Calu3 (cell line): ENCODE measurements at regions not wholly inside any gene's neighbourhood (a gene's known extent, or its start where the extent isn't known, plus 50 kb on each side); places are given as distances from the start of the nearest gene placed in this dataset.

Experiments
- BruUV-seq: library from RNA; stranded (reverse); fragments of 400-500 nt; replicated peaks from 2 replicates; lab custom pipeline; 2021; lab: Mats Ljungman, UMichigan
- CTCF ChIA-PET: fragments of 300-600 bp; sonication (Branson Sonifier 250); formaldehyde crosslinking; loops from one replicate; lab custom pipeline; 2022; ENCODE audit warnings: antibody characterized with exemption; lab: Charles Lee
- DNase-seq: peaks from one replicate; pipeline ENCODE4 v3.0.0; 2022
- H3K27ac Mint-ChIP-seq: one replicate; pipeline ENCODE4 v1.8.0; 2022; ENCODE audit warnings: mixed read lengths; ENCODE audit not compliant: unreplicated experiment
- H3K27me3 Mint-ChIP-seq: one replicate; pipeline ENCODE4 v1.8.0; 2022; ENCODE audit warnings: mixed read lengths; ENCODE audit not compliant: unreplicated experiment
- H3K36me3 Mint-ChIP-seq: one replicate; pipeline ENCODE4 v1.8.0; 2022; ENCODE audit warnings: mild to moderate bottlenecking, moderate library complexity, mixed read lengths; ENCODE audit not compliant: insufficient read depth, unreplicated experiment
- H3K4me1 Mint-ChIP-seq: one replicate; pipeline ENCODE4 v1.8.0; 2022; ENCODE audit warnings: mild to moderate bottlenecking, low read depth, mixed read lengths; ENCODE audit not compliant: unreplicated experiment
- H3K4me3 Mint-ChIP-seq: one replicate; pipeline ENCODE4 v1.8.0; 2022; ENCODE audit warnings: mild to moderate bottlenecking, low read depth, moderate library complexity, mixed read lengths; ENCODE audit not compliant: unreplicated experiment
- H3K9me3 Mint-ChIP-seq: one replicate; pipeline ENCODE4 v1.8.0; 2022; ENCODE audit warnings: low read depth, mixed read lengths; ENCODE audit not compliant: unreplicated experiment
- CTCF ChIP-seq: fragments of 200-600 bp; IDR thresholded peaks from one replicate; pipeline ENCODE4 v1.8.0; 2022; ENCODE audit warnings: antibody characterized with exemption; ENCODE audit not compliant: unreplicated experiment
- intact Hi-C: fragments of 100-400 bp; cut with micrococcal nuclease; formaldehyde crosslinking; loops from one replicate; pipeline ENCODE4 v1.10.0; 2022; ENCODE audit not compliant: unreplicated experiment

GRCh38 chrX:148269513-148269912, 230.9 kb upstream of the AFF2 start:
- no peak for TF ChIP-seq CTCF
- intact Hi-C loops: no loop called here
- BruUV-seq: no TSS peak

GRCh38 chrX:148270499-148270898, 229.9 kb upstream of the AFF2 start:
- intact Hi-C loops: no loop called here
- no peaks in the 10 kb centered on the region for H3K36me3 Mint-ChIP-seq
- H3K9me3 Mint-ChIP-seq: peaks cover 13% of the 10 kb centered on the region
- no peaks in the 10 kb centered on the region for H3K4me1 Mint-ChIP-seq
- H3K4me3 Mint-ChIP-seq: no peak overlapping the region
- CTCF ChIA-PET: no interaction called here
- no peak for TF ChIP-seq CTCF
- H3K27ac Mint-ChIP-seq: no peak overlapping the region
- DNase-seq: no peak
- BruUV-seq: no TSS peak
- no peaks in the 10 kb centered on the region for H3K27me3 Mint-ChIP-seq

More at GRCh38 chrX:148269513-148269912, 230.9 kb upstream of the AFF2 start:
- Mint-ChIP-seq H3K36me3 (no peaks in the 10 kb centered on the region), H3K27me3 (no peaks in the 10 kb centered on the region), H3K4me3 (no peak overlapping the region), H3K27ac (no peak overlapping the region), H3K9me3 (peaks cover 8% of the 10 kb centered on the region), H3K4me1 (no peaks in the 10 kb centered on the region)
- no peak for DNase-seq
- CTCF ChIA-PET: no interaction called here

GRCh38 chrX:148271263-148271662, 229.2 kb upstream of the AFF2 start:
- Mint-ChIP-seq H3K9me3 (peaks cover 15% of the 10 kb centered on the region), H3K4me3 (no peak overlapping the region), H3K27ac (no peak overlapping the region), H3K27me3 (no peaks in the 10 kb centered on the region), H3K4me1 (no peaks in the 10 kb centered on the region), H3K36me3 (no peaks in the 10 kb centered on the region)
- TF ChIP-seq CTCF: no peak
- BruUV-seq: no TSS peak
- intact Hi-C loops: no loop called here
- CTCF ChIA-PET: no interaction called here
- DNase-seq: no peak

GRCh38 chrX:148281920-148282319, 218.5 kb upstream of the AFF2 start:
- Mint-ChIP-seq H3K27ac (no peak overlapping the region), H3K27me3 (no peaks in the 10 kb centered on the region), H3K9me3 (no peaks in the 10 kb centered on the region), H3K4me1 (no peaks in the 10 kb centered on the region), H3K4me3 (no peak overlapping the region), H3K36me3 (no peaks in the 10 kb centered on the region)
- intact Hi-C loops: no loop called here
- DNase-seq: no peak
- CTCF ChIA-PET: no interaction called here
- no peak for TF ChIP-seq CTCF
- BruUV-seq: no TSS peak
